PC-3 (cell line): ENCODE measurements at regions not wholly inside any gene's neighbourhood (a gene's known extent, or its start where the extent isn't known, plus 50 kb on each side); places are given as distances from the start of the nearest gene placed in this dataset.

ENCODE experiments used
- EZH2 ChIP-seq: fragments of 300-600 bp; sonication (generic); IDR thresholded peaks from one replicate; pipeline ENCODE4 v1.6.1; 2017; ENCODE audit warnings: antibody characterized with exemption, mild to moderate bottlenecking, low read length; ENCODE audit not compliant: unreplicated experiment
- EZH2phosphoT487 ChIP-seq: fragments of 300-600 bp; sonication (generic); IDR thresholded peaks from 2 replicates; pipeline ENCODE4 v1.6.1; 2018; ENCODE audit warnings: mild to moderate bottlenecking, antibody characterized with exemption, low read length, borderline replicate concordance
- TF ChIP-seq, protein P1 (sequence below): fragments of 300-600 bp; sonication (generic); conservative IDR thresholded peaks from 2 replicates; pipeline ENCODE4 v1.5.1; 2017; ENCODE audit warnings: antibody characterized with exemption, low read depth, mild to moderate bottlenecking, low read length

DNA sequence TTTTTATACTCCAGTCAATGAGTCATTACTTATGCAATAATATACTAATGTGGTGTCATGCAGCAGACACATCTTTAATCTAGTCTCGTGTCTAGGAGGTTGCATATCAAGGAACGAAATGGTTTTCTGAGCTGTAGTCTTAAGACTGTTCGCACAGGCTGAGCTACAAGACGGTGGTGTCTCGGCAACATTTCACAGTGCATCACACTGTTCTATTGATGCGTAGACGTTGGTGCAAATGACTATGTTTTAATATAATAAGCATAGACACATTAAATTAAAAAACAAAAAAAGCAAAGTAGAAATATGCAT is 864.2 kb downstream of the GALR1 start:
- TF ChIP-seq, protein P1, sequence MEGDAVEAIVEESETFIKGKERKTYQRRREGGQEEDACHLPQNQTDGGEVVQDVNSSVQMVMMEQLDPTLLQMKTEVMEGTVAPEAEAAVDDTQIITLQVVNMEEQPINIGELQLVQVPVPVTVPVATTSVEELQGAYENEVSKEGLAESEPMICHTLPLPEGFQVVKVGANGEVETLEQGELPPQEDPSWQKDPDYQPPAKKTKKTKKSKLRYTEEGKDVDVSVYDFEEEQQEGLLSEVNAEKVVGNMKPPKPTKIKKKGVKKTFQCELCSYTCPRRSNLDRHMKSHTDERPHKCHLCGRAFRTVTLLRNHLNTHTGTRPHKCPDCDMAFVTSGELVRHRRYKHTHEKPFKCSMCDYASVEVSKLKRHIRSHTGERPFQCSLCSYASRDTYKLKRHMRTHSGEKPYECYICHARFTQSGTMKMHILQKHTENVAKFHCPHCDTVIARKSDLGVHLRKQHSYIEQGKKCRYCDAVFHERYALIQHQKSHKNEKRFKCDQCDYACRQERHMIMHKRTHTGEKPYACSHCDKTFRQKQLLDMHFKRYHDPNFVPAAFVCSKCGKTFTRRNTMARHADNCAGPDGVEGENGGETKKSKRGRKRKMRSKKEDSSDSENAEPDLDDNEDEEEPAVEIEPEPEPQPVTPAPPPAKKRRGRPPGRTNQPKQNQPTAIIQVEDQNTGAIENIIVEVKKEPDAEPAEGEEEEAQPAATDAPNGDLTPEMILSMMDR = no peak
- TF ChIP-seq EZH2phosphoT487 = no peak
- no peak for TF ChIP-seq EZH2
